SK-N-SH treated with all-trans-retinoic acid at 6 μM for 48 hours (cell line): ENCODE measurements at regions not wholly inside any gene's neighbourhood (a gene's known extent, or its start where the extent isn't known, plus 50 kb on each side); places are given as distances from the start of the nearest gene placed in this dataset.

Experiments used
- ATAC-seq: fragments of 200-7000 bp; cut with Tn5 transposase; 3 replicates; pipeline ENCODE4 v1.9.1; 2020; ENCODE audit warnings: mild to moderate bottlenecking, moderate library complexity
- ARNTL ChIP-seq: fragments of 450-650 bp; formaldehyde crosslinking; IDR thresholded peaks from 2 replicates; pipeline ENCODE4 v1.5.0; 2020; ENCODE audit warnings: low read depth, mild to moderate bottlenecking, moderate library complexity, borderline replicate concordance
- BACH2 ChIP-seq: fragments of 250-450 bp; sonication (Bioruptor Pico); IDR thresholded peaks from 2 replicates; pipeline ENCODE4 v1.9.0; 2021; ENCODE audit warnings: mild to moderate bottlenecking, borderline replicate concordance
- CSDC2 ChIP-seq: fragments of 250-450 bp; sonication (Bioruptor Pico); IDR thresholded peaks from 2 replicates; pipeline ENCODE4 v1.5.0; 2020; ENCODE audit warnings: mild to moderate bottlenecking, moderate library complexity
- ESRRG ChIP-seq: fragments of 250-450 bp; sonication (Bioruptor Pico); IDR thresholded peaks from 2 replicates; pipeline ENCODE4 v1.6.1; 2021; ENCODE audit warnings: mild to moderate bottlenecking
- GLIS3 ChIP-seq: fragments of 250-450 bp; sonication (Bioruptor Pico); IDR thresholded peaks from 2 replicates; pipeline ENCODE4 v1.5.0; 2020; ENCODE audit warnings: mild to moderate bottlenecking, moderate library complexity
- ISL1 ChIP-seq: fragments of 250-450 bp; sonication (Bioruptor Pico); IDR thresholded peaks from 2 replicates; pipeline ENCODE4 v2.1.2; 2022; ENCODE audit warnings: mild to moderate bottlenecking, moderate library complexity
- OSR1 ChIP-seq: fragments of 250-450 bp; sonication (Bioruptor Pico); IDR thresholded peaks from 2 replicates; pipeline ENCODE4 v1.8.0; 2022; ENCODE audit warnings: moderate library complexity, mild to moderate bottlenecking, inconsistent platforms
- POU6F1 ChIP-seq: fragments of 250-450 bp; sonication (Bioruptor Pico); IDR thresholded peaks from 2 replicates; pipeline ENCODE4 v1.8.0; 2021; ENCODE audit warnings: low read depth, mild to moderate bottlenecking, moderate library complexity, borderline replicate concordance
- PPARA ChIP-seq: fragments of 250-450 bp; sonication (Bioruptor Pico); IDR thresholded peaks from 2 replicates; pipeline ENCODE4 v1.5.0; 2020; ENCODE audit warnings: mild to moderate bottlenecking, borderline replicate concordance
- RARB ChIP-seq: fragments of 250-450 bp; sonication (Bioruptor Pico); IDR thresholded peaks from 2 replicates; pipeline ENCODE4 v1.8.0; 2021; ENCODE audit warnings: mild to moderate bottlenecking, moderate library complexity
- SNAI2 ChIP-seq: fragments of 250-450 bp; sonication (Bioruptor Pico); IDR thresholded peaks from 2 replicates; pipeline ENCODE4 v1.5.0; 2020; ENCODE audit warnings: mild to moderate bottlenecking, moderate library complexity
- TOX ChIP-seq: fragments of 250-450 bp; sonication (Bioruptor Pico); IDR thresholded peaks from 2 replicates; pipeline ENCODE4 v1.8.0; 2021; ENCODE audit warnings: mild to moderate bottlenecking, moderate library complexity, borderline replicate concordance
- TSHZ2 ChIP-seq: fragments of 250-450 bp; sonication (Bioruptor Pico); IDR thresholded peaks from 2 replicates; pipeline ENCODE4 v1.5.0; 2020; ENCODE audit warnings: mild to moderate bottlenecking, moderate library complexity
- ZC3H10 ChIP-seq: fragments of 250-450 bp; sonication (Bioruptor Pico); IDR thresholded peaks from 2 replicates; pipeline ENCODE4 v1.5.1; 2021; ENCODE audit warnings: mild to moderate bottlenecking, moderate library complexity
- ZFP3 ChIP-seq: fragments of 250-450 bp; sonication (Bioruptor Pico); IDR thresholded peaks from 2 replicates; pipeline ENCODE4 v1.5.0; 2020; ENCODE audit warnings: mild to moderate bottlenecking, moderate library complexity
- ZFP30 ChIP-seq: fragments of 450-650 bp; formaldehyde crosslinking; IDR thresholded peaks from 2 replicates; pipeline ENCODE4 v1.5.0; 2022; ENCODE audit warnings: mild to moderate bottlenecking, moderate library complexity
- ZNF565 ChIP-seq: fragments of 450-650 bp; formaldehyde crosslinking; conservative IDR thresholded peaks from 2 replicates; pipeline ENCODE4 v1.5.0; 2020; ENCODE audit warnings: low read depth, mild to moderate bottlenecking, moderate library complexity
- ZNF70 ChIP-seq: fragments of 450-650 bp; formaldehyde crosslinking; IDR thresholded peaks from 2 replicates; pipeline ENCODE4 v1.5.0; 2020; ENCODE audit warnings: mild to moderate bottlenecking, moderate library complexity
- TF ChIP-seq, protein P1 (sequence below): fragments of 250-450 bp; sonication (Bioruptor Pico); IDR thresholded peaks from 2 replicates; pipeline ENCODE4 v1.5.1; 2021; ENCODE audit warnings: mild to moderate bottlenecking, moderate library complexity

DNA sequence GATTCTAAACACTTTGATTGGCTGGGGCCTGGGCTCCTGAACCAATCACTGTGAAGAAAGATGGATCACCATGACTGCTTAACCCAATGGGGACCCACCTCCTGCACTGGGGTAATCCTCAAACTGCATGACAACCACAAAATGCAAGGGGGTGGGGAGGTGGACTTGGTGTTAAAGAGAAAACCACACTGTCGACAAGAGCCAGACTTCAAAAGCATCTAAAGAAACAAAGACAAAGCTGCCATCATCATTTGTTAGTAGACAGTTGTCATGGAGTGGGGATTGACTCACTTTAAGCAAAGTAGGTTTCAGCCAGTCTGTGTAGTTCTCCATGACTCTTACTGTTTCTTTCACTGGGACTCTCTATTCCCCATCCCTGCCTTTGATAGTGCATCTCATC is 433.8 kb downstream of the PLPP3 start (continued):
- TF ChIP-seq SNAI2 (no peak), ZFP3 (CRISPR knock-in tag) (no peak), ZFP30 (no peak), RARB (CRISPR knock-in tag) (no peak), TOX (CRISPR knock-in tag) (no peak)
- TF ChIP-seq, all 23 proteins: peak for 0

DNA sequence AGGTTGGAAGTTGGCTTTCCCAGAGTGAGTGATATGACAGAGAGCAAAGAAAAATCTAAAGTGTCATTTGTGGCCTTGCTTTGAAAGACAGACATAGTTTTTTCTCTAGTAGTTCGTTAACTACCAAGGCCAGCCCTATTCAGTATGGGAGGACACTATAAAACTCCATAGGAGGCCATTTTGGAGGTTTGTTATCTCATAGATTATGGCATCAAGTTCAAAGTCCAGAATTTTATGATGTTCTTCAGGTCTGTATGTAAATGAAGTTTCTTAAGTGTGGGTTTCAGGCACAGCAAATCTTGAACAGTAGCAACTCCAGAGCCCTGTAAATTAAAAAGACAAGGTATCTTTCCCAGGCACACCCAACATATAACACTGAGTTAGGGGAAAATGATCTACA is 437.1 kb downstream of the PLPP3 start:
- ATAC-seq = no peak
- TF ChIP-seq OSR1 (CRISPR knock-in tag) (no peak), ZNF70 (CRISPR knock-in tag) (no peak), BACH2 (no peak), ZFP30 (no peak), TOX (CRISPR knock-in tag) (no peak), ESRRG (CRISPR knock-in tag) (no peak), TSHZ2 (CRISPR knock-in tag) (no peak), CSDC2 (CRISPR knock-in tag) (no peak), RARB (CRISPR knock-in tag) (no peak), SNAI2 (no peak), POU6F1 (CRISPR knock-in tag) (no peak), ISL1 (CRISPR knock-in tag) (no peak), PPARA (no peak)
- TF ChIP-seq, protein P1, sequence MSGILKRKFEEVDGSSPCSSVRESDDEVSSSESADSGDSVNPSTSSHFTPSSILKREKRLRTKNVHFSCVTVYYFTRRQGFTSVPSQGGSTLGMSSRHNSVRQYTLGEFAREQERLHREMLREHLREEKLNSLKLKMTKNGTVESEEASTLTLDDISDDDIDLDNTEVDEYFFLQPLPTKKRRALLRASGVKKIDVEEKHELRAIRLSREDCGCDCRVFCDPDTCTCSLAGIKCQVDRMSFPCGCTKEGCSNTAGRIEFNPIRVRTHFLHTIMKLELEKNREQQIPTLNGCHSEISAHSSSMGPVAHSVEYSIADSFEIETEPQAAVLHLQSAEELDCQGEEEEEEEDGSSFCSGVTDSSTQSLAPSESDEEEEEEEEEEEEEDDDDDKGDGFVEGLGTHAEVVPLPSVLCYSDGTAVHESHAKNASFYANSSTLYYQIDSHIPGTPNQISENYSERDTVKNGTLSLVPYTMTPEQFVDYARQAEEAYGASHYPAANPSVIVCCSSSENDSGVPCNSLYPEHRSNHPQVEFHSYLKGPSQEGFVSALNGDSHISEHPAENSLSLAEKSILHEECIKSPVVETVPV = no peak

- ATAC-seq = no peak
- no peak for TF ChIP-seq ISL1 (CRISPR knock-in tag)
Measured at GRCh38 chr1:56139836-56140235, 439.5 kb downstream of the PLPP3 start.

- TF ChIP-seq ISL1 (CRISPR knock-in tag) = no peak
- no peak for TF ChIP-seq ZNF565 (CRISPR knock-in tag)
- no peak for TF ChIP-seq ARNTL (CRISPR knock-in tag)
- TF ChIP-seq RARB (CRISPR knock-in tag) = no peak
- no peak for TF ChIP-seq TOX (CRISPR knock-in tag)
- TF ChIP-seq CSDC2 (CRISPR knock-in tag) = no peak
- no peak for TF ChIP-seq ZFP3 (CRISPR knock-in tag)
- no peak for TF ChIP-seq ZFP30
- TF ChIP-seq, all 23 proteins: peak for 0
- peak; percentile 62 for ATAC-seq
Measured at GRCh38 chr1:56137521-56138505, 441.6 kb downstream of the PLPP3 start.

DNA sequence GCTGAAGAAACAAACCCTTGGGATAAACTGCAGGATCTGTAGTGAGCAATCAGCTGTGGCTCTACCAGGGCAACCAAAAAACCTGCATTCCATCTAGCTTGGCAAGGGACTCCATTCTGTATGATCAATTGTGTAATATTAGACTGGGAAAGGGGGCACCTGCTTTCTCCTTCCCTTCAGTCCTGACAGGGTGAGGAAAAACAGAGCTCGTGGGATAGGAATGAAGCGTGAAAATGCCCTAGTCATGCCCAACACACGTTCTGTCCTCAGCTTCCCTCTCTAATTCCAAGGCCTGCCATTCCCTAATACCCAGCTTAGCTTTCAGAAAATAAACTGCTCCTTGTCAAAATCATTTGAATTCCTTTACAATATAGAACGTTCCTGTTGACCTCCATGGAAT is 442.3 kb downstream of the PLPP3 start:
- no peak for TF ChIP-seq PPARA
- TF ChIP-seq ISL1 (CRISPR knock-in tag) = peak; percentile 33; the same call in 1 of the 2 replicates
- peak; percentile 72 for ATAC-seq

DNA sequence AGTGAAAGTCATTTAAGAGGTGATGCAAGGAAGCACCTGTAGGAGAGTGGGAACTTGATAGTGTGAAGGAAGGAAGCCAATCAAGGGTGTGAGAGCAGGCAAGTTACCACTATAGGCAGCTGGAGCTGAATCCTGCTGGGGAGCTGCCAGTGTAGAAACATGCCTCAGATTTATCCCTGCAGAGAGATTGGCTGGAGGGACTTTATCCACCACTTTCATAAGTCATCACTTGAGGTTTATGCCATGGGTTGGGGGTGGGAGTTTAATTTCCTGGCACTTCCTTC is 443.6 kb downstream of the PLPP3 start:
- no peak for TF ChIP-seq TOX (CRISPR knock-in tag)
- TF ChIP-seq GLIS3 (CRISPR knock-in tag) = no peak
- TF ChIP-seq, protein P1 = no peak
- no peak for TF ChIP-seq ESRRG (CRISPR knock-in tag)
- TF ChIP-seq OSR1 (CRISPR knock-in tag) = no peak
- no peak for TF ChIP-seq ZC3H10 (CRISPR knock-in tag)
- no peak for TF ChIP-seq CSDC2 (CRISPR knock-in tag)
- no peak for TF ChIP-seq PPARA
- TF ChIP-seq POU6F1 (CRISPR knock-in tag) = no peak
- TF ChIP-seq TSHZ2 (CRISPR knock-in tag) = no peak
- ATAC-seq = no peak
